Adrenal gland (tissue), 5 donors: ENCODE measurements at regions not wholly inside any gene's neighbourhood (a gene's known extent, or its start where the extent isn't known, plus 50 kb on each side); places are given as distances from the start of the nearest gene placed in this dataset.
"Not testable (repeated sequence)": the region's sequence is repeated elsewhere in the genome, so short reads cannot be mapped to it uniquely, and the experiment has no call there.

Experiments
- POLR2A ChIP-seq, 2 donors: fragments of 450-650 bp; IDR thresholded peaks; one replicate each; pipeline ENCODE4 v1.6.1; 2017; ENCODE audit warnings: antibody characterized with exemption in 2 of 2, mild to moderate bottlenecking in 2 of 2, moderate library complexity in 1 of 2
- TF ChIP-seq, protein P1 (sequence below), 6 experiments: fragments of 450-650 bp in 4 of 6; fragments of 200-600 bp in 2 of 6; sonication (generic) in 1 of 6; IDR thresholded peaks; 1 replicate in 5 of 6; 2 replicates in 1 of 6; pipeline versions ENCODE4 v1.5.1 to v1.8.0; 2016 to 2021; ENCODE audit warnings: antibody characterized with exemption in 6 of 6, mild to moderate bottlenecking in 2 of 6, moderate library complexity in 1 of 6
- donor health status: DM: no; HTN: no; CAD: no.

DNA sequence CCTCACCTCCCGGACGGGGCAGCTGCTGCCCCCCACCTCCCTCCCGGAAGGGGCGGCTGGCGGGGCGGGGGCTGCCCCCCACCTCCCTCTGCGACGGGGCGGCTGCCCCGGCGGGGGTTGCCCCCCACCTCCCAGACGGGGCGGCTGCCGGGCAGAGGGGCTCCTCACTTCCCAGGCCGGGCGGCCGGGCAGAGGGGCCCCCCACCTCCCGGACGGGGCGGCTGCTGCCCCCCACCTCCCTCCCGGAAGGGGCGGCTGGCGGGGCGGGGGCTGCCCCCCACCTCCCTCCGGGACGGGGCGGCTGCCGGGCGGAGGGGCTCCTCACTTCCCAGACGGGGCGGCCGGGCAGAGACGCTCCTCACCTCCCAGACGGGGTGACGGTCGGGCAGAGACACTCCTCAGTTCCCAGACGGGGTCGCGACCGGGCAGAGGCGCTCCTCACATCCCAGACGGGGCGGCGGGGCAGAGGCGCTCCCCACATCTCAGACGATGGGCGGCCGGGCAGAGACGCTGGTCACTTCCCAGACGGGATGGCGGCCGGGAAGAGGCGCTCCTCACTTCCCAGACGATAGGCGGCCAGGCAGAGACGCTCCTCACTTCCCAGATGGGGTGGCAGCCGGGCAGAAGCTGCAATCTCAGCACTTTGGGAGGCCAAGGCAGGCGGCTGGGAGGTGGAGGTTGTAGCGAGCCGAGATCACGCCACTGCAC, 1218.8 kb downstream of the GATA3 start:
- not testable (repeated sequence) for TF ChIP-seq POLR2A (IDR thresholded peaks at IDR 0.05)
- TF ChIP-seq, protein P1, sequence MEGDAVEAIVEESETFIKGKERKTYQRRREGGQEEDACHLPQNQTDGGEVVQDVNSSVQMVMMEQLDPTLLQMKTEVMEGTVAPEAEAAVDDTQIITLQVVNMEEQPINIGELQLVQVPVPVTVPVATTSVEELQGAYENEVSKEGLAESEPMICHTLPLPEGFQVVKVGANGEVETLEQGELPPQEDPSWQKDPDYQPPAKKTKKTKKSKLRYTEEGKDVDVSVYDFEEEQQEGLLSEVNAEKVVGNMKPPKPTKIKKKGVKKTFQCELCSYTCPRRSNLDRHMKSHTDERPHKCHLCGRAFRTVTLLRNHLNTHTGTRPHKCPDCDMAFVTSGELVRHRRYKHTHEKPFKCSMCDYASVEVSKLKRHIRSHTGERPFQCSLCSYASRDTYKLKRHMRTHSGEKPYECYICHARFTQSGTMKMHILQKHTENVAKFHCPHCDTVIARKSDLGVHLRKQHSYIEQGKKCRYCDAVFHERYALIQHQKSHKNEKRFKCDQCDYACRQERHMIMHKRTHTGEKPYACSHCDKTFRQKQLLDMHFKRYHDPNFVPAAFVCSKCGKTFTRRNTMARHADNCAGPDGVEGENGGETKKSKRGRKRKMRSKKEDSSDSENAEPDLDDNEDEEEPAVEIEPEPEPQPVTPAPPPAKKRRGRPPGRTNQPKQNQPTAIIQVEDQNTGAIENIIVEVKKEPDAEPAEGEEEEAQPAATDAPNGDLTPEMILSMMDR (IDR thresholded peaks at IDR 0.05), result not testable (repeated sequence)
